ENCODE measurements at regions not wholly inside any gene's neighbourhood (a gene's known extent, or its start where the extent isn't known, plus 50 kb on each side); places are given as distances from the start of the nearest gene placed in this dataset.

- TF ChIP-seq CTCF (IDR thresholded peaks at IDR 0.05; ENCODE audit: borderline replicate concordance, extremely low read depth, low read length, poor library complexity, severe bottlenecking) (no peak), EZH2 (IDR thresholded peaks at IDR 0.05; ENCODE audit: borderline replicate concordance, low read depth, low read length, severe bottlenecking) (no peak)
These were observed 101.8 kb downstream of the ANXA5 start for GRCh38 chr4:121594796-121595526.
